Aorta (tissue), 5 donors: ENCODE measurements at regions not wholly inside any gene's neighbourhood (a gene's known extent, or its start where the extent isn't known, plus 50 kb on each side); places are given as distances from the start of the nearest gene placed in this dataset.

Source experiments
- ATAC-seq: fragments of 200-7000 bp; cut with Tn5 transposase; one replicate; pipeline ENCODE4 v1.9.1; 2022; ENCODE audit warnings: moderate library complexity; ENCODE audit not compliant: low FRiP score
- DNase-seq, 2 donors: peaks; one replicate each; pipeline ENCODE4 v3.0.0-alpha.2; 2020
- H3K27ac ChIP-seq, 2 donors: one replicate each; pipeline ENCODE4 v1.5.1; 2013; ENCODE audit warnings: low read length in 2 of 2, mild to moderate bottlenecking in 2 of 2, moderate library complexity in 2 of 2, control low read depth in 1 of 2, inconsistent platforms in 1 of 2, low read depth in 1 of 2
- H3K27me3 ChIP-seq, 2 donors: one replicate each; pipeline ENCODE4 v1.6.1; 2013; ENCODE audit warnings: control low read depth in 1 of 2, low read length in 1 of 2, mild to moderate bottlenecking in 1 of 2, moderate library complexity in 1 of 2; ENCODE audit not compliant: insufficient read depth in 2 of 2, control insufficient read depth in 1 of 2
- H3K36me3 ChIP-seq, 2 donors: one replicate each; pipeline ENCODE4 v1.6.1; 2013; ENCODE audit warnings: control low read depth in 1 of 2, low read length in 1 of 2, mild to moderate bottlenecking in 1 of 2; ENCODE audit not compliant: insufficient read depth in 2 of 2, control insufficient read depth in 1 of 2
- H3K4me1 ChIP-seq, 2 donors: one replicate each; pipeline ENCODE4 v1.6.1; 2013; ENCODE audit warnings: low read length in 2 of 2, control low read depth in 1 of 2, mild to moderate bottlenecking in 1 of 2, moderate library complexity in 1 of 2; ENCODE audit not compliant: insufficient read depth in 2 of 2, control insufficient read depth in 1 of 2
- H3K4me3 ChIP-seq, 2 donors: one replicate each; pipeline ENCODE4 v1.5.1; 2013; ENCODE audit warnings: low read length in 2 of 2, control low read depth in 1 of 2, mild to moderate bottlenecking in 1 of 2
- H3K9me3 ChIP-seq: one replicate; pipeline ENCODE4 v1.6.1; 2013; ENCODE audit warnings: mild to moderate bottlenecking, low read length; ENCODE audit not compliant: control insufficient read depth
- whole genome bisulfite sequencing, 2 donors: extraction: QIAGEN DNeasy Blood & Tissue Kit; methylation state at CpG; one replicate each; pipeline ENCODE4 v1.1.7; 2013; 5-methylcytosine and 5-hydroxymethylcytosine counted together
- intact Hi-C, 2 donors: fragments of 100-400 bp; cut with DNase I; formaldehyde crosslinking; loops; one replicate each; pipeline versions ENCODE4 v1.14.2 to v1.15.0; 2022
- donor health status: healthy with polysubstance abuse.
- donor health status: Bipolar disorder and iron deficiency.
- donor health status: DM: no; HTN: no; CAD: no.
- donor health status: DM: no; HTN: no; CAD: no.
- donor health status: DM: yes; HTN: yes; CAD: no.

DNA sequence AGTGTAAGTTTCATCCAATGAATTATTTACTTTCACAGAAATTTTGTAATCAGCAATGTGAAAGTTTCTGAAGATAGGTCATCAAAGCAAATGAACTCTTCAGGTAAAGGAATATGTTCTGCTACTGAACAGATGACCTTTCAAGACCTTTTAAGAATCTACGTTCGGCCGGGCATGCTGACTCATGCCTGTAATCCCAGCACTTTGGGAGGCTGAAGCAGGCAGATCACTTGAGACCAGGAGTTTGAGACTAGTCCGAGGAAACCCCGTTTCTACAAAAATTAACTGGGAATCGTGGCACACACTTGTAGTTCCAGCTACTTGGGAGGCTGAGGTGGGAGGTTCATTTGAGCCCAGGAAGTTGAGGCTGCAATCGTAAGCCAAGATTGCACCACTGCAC, 578.4 kb upstream of the COX7C start:
- no peak for ATAC-seq

DNA sequence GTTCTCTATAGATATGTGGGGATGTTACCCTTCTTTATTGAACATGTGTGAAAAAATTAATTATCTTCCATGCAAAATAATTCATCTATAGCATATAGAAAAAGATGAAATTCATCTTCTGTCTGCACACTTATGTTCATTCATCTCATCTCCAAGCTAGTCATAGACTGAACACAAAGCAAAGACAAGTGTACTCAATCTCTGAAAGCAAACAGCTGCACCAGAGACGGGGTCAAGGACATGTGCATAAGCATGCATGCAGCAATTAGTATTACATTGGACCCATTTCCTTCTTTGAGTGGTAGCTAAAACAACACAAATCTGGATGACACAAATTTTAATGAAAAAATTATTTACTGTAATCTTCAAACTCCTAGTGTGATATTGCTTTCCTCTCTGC, 547.0 kb upstream of the COX7C start:
- H3K27me3 ChIP-seq, result no peaks in the 10 kb centered on the region
- intact Hi-C loops, result no loop called here
- no peak for ATAC-seq
- no peak overlapping the region for H3K27ac ChIP-seq
- no peaks in the 10 kb centered on the region for H3K4me1 ChIP-seq
- H3K36me3 ChIP-seq, result no peaks in the 10 kb centered on the region
- peaks cover 1% of the 10 kb centered on the region for H3K9me3 ChIP-seq
- no peak overlapping the region for H3K4me3 ChIP-seq
- DNase-seq, result no peak
- WGBS, 2 donors, result 60 to 70% methylated on average over 1 of the region's 1 CpG

More for the DNA sequence above, 578.4 kb upstream of the COX7C start:
- Histone ChIP-seq H3K36me3 (no peaks in the 10 kb centered on the region), H3K27ac (no peak overlapping the region), H3K4me3 (no peak overlapping the region), H3K9me3 (no peaks in the 10 kb centered on the region), H3K4me1 (no peaks in the 10 kb centered on the region), H3K27me3 (no peaks in the 10 kb centered on the region)
- intact Hi-C loops, result no loop called here
- 82 to 83% methylated on average over 7 of the region's 7 CpGs for WGBS, 2 donors
- DNase-seq, result no peak

DNA sequence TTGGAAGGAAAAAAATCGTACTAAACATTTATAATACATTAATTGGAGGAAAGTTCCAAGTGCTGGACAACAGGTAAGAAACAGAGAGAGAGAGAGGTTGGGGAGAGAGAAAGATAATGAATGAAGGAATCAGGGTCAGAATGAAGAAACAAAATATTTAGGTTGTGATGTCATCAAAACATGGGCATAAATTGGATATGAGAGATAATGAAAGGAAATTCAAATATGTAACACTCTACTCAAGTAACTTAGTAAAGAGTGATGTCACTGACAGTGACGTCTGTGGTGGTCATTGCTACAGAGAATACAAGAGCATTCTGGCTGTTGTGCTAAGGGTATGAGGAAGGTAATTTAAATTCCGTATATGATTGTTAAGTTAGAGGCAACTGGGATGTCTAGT, 543.4 kb upstream of the COX7C start:
- H3K9me3 ChIP-seq, result no peaks in the 10 kb centered on the region
- DNase-seq, result no peak
- no peak for ATAC-seq
- H3K36me3 ChIP-seq, result no peaks in the 10 kb centered on the region
- no peak overlapping the region for H3K4me3 ChIP-seq
- H3K27ac ChIP-seq, result no peak overlapping the region
- WGBS, 2 donors, result 64 to 72% methylated on average over 3 of the region's 3 CpGs
- H3K4me1 ChIP-seq, result no peaks in the 10 kb centered on the region
- no peaks in the 10 kb centered on the region for H3K27me3 ChIP-seq
- intact Hi-C loops, result no loop called here

DNA sequence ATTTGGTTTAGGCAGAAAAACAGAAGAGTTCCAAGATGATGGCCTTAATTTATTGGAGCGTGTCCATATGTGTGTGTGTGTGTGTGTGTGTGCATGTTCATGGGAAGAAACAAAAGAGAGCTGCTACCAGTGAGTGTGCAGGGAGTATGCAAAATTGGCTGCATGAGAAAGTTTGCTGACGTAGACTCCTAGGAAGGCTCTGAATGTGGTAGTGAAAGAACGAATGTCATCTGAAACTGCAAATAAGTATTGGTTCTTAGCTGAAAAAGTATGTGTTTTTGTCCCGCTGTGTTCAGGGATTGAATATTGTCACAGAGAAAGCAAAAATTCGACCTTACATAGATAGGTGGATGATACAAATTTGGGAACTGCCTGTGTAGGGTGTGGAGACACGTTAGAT, 542.6 kb upstream of the COX7C start:
- Histone ChIP-seq H3K4me1 (no peaks in the 10 kb centered on the region), H3K27ac (no peak overlapping the region), H3K36me3 (no peaks in the 10 kb centered on the region), H3K27me3 (no peaks in the 10 kb centered on the region), H3K4me3 (no peak overlapping the region), H3K9me3 (no peaks in the 10 kb centered on the region)
- intact Hi-C loops, result no loop called here
- DNase-seq, result no peak
- no peak for ATAC-seq
- 67 to 71% methylated on average over 6 of the region's 6 CpGs for WGBS, 2 donors

DNA sequence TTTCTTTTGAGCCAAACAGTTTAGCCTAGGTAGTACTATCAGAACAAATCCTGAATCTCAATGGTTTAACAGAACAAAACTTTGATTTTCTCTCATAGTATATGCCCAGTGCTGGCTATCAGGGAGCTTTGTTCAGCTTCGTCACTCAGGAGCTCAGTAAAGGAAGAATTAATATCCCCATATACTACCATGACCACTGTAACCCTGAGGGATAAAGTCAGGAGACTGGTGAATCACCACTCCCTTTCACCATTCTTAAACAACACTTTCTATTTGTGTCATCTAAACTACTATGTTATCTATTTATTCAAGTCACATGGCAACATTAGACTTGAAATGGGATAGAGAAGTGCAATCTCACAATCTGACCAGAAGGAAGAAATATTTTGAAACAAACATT, 522.6 kb upstream of the COX7C start:
- no peaks in the 10 kb centered on the region for H3K4me1 ChIP-seq
- no peak overlapping the region for H3K4me3 ChIP-seq
- H3K27ac ChIP-seq, result no peak overlapping the region
- no peaks in the 10 kb centered on the region for H3K36me3 ChIP-seq
- H3K9me3 ChIP-seq, result no peaks in the 10 kb centered on the region
- no peak for ATAC-seq
- intact Hi-C loops, result no loop called here
- no peaks in the 10 kb centered on the region for H3K27me3 ChIP-seq
- WGBS, 2 donors, result 77 to 79% methylated on average over 1 of the region's 1 CpG
- no peak for DNase-seq

DNA sequence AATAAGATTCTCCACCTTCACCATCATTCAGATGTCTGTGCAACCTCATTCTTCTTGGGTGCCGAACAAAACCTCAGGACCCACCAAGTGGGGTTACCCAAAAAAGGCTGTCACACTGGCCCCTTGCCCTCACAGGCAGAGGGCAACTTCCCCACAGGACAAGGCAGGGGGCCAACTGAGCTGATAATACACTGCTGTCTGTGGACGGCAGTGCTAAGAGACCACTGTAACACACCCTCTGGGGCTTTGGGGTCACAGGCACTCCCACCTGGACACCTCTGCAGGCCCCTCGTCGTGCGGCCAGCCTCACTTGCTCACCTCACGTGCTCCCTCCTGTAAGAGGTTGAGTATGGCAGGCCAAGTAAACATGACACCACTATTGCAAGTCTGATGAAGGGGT, 515.8 kb upstream of the COX7C start:
- H3K9me3 ChIP-seq, result no peaks in the 10 kb centered on the region
- no peaks in the 10 kb centered on the region for H3K4me1 ChIP-seq
- H3K27ac ChIP-seq, result no peak overlapping the region
- WGBS, 2 donors, result 83% methylated on average over 6 of the region's 6 CpGs
- no peak for DNase-seq
- no peaks in the 10 kb centered on the region for H3K36me3 ChIP-seq
- intact Hi-C loops, result no loop called here
- H3K4me3 ChIP-seq, result no peak overlapping the region
- no peak for ATAC-seq
- no peaks in the 10 kb centered on the region for H3K27me3 ChIP-seq

DNA sequence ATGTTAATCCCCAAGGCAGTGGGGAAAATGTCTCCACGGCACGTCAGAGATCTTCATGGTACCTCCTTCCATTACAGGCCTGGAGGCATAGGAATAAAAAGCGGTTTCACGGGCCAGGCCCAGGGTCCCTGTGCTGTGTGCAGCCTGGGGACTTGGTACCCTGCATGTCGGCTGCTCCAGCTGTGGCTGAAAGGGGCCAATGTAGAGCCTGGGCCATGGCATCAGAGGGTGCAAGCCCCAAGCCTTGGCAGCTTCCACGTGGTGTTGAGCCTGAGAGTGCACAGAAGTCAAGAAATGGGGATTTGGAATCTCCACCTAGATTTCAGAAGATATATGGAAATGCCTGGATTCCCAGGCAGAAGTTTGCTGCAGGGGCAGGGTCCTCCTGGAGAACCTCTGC, 508.9 kb upstream of the COX7C start:
- no peak overlapping the region for H3K27ac ChIP-seq
- no peak for ATAC-seq
- 79 to 84% methylated on average over 6 of the region's 6 CpGs for WGBS, 2 donors

DNA sequence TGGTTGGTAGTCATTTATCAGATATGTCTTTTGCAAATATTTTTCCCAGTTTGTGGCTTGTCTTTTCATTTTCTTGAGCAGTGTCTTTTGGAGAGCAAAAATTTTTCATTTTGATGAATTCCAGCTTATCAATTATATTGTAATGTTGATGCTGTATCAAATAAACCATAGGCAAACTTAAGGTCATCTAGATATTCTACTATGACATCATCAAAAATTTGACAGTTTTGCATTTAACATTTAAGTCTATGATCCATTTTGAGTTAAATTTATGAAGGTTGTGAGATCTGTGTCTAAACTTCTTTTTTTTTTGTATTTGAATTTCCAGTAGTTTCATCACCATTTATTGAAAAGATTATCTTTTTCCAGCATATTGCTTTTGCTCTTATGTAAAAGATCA, 505.5 kb upstream of the COX7C start:
- no peak for DNase-seq
- intact Hi-C loops, result no loop called here
- H3K4me3 ChIP-seq, result no peak overlapping the region
- H3K9me3 ChIP-seq, result peaks cover 2% of the 10 kb centered on the region
- no peak for ATAC-seq
- H3K36me3 ChIP-seq, result no peaks in the 10 kb centered on the region
- no peaks in the 10 kb centered on the region for H3K27me3 ChIP-seq
- no peaks in the 10 kb centered on the region for H3K4me1 ChIP-seq
- no peak overlapping the region for H3K27ac ChIP-seq

More for the DNA sequence above, 508.9 kb upstream of the COX7C start:
- H3K4me3 ChIP-seq, result no peak overlapping the region
- H3K9me3 ChIP-seq, result no peaks in the 10 kb centered on the region
- no peaks in the 10 kb centered on the region for H3K27me3 ChIP-seq
- no peak for DNase-seq
- H3K36me3 ChIP-seq, result no peaks in the 10 kb centered on the region
- intact Hi-C loops, result no loop called here
- H3K4me1 ChIP-seq, result no peaks in the 10 kb centered on the region

DNA sequence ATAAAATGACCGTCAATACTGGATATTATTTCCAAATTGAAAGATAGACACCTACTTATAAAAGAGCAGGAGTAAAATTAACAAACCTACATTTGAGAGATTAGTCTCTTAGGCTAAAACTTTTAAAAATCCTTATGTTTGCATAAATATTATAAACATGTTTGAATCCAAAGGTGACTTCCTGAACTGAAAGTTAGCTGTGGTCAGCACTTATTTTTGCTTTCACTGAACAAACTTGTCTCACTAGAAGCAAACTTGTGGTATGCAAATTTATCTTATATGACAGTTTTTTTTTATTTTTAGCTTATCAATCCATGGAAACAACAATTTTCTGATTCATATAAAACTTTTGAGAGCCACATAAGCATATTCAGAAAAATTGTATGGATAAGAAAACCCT, 502.6 kb upstream of the COX7C start:
- intact Hi-C loops, result no loop called here
- no peak for ATAC-seq
- no peaks in the 10 kb centered on the region for H3K27me3 ChIP-seq
- 82 to 93% methylated on average over 1 of the region's 1 CpG for WGBS, 2 donors
- DNase-seq, result no peak
- H3K4me3 ChIP-seq, result no peak overlapping the region
- H3K9me3 ChIP-seq, result peaks cover 2% of the 10 kb centered on the region
- H3K36me3 ChIP-seq, result no peaks in the 10 kb centered on the region
- no peak overlapping the region for H3K27ac ChIP-seq
- H3K4me1 ChIP-seq, result no peaks in the 10 kb centered on the region
